OCI-LY7 (cell line): ENCODE measurements at regions not wholly inside any gene's neighbourhood (a gene's known extent, or its start where the extent isn't known, plus 50 kb on each side); places are given as distances from the start of the nearest gene placed in this dataset.

ENCODE experiments used
- EZH2phosphoT487 ChIP-seq: fragments of 200-600 bp; sonication (generic); IDR thresholded peaks from 2 replicates; pipeline ENCODE4 v1.6.1; 2018; ENCODE audit warnings: low read depth, borderline replicate concordance, mild to moderate bottlenecking, mixed run types, antibody characterized with exemption, low read length, moderate library complexity, mixed read lengths
- TF ChIP-seq, protein P1 (sequence below): fragments of 200-600 bp; sonication (generic); conservative IDR thresholded peaks from 2 replicates; pipeline ENCODE4 v1.5.1; 2014; ENCODE audit warnings: mild to moderate bottlenecking, antibody characterized with exemption, low read length, moderate library complexity, mixed read lengths

GRCh38 chr5:61638476-61638875, 306.4 kb downstream of the ZSWIM6 start:
- TF ChIP-seq, protein P1, sequence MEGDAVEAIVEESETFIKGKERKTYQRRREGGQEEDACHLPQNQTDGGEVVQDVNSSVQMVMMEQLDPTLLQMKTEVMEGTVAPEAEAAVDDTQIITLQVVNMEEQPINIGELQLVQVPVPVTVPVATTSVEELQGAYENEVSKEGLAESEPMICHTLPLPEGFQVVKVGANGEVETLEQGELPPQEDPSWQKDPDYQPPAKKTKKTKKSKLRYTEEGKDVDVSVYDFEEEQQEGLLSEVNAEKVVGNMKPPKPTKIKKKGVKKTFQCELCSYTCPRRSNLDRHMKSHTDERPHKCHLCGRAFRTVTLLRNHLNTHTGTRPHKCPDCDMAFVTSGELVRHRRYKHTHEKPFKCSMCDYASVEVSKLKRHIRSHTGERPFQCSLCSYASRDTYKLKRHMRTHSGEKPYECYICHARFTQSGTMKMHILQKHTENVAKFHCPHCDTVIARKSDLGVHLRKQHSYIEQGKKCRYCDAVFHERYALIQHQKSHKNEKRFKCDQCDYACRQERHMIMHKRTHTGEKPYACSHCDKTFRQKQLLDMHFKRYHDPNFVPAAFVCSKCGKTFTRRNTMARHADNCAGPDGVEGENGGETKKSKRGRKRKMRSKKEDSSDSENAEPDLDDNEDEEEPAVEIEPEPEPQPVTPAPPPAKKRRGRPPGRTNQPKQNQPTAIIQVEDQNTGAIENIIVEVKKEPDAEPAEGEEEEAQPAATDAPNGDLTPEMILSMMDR, result no peak
- TF ChIP-seq EZH2phosphoT487, result no peak
